K562 (cell line): ENCODE measurements at regions not wholly inside any gene's neighbourhood (a gene's known extent, or its start where the extent isn't known, plus 50 kb on each side); places are given as distances from the start of the nearest gene placed in this dataset.

Source experiments
- ATAC-seq: fragments of 200-7000 bp; cut with Tn5 transposase; 3 replicates; pipeline ENCODE4 v1.9.1; 2020; ENCODE audit warnings: moderate library complexity
- BruUV-seq: library from RNA; stranded (reverse); fragments of 400-500 nt; replicated peaks from 2 replicates; lab custom pipeline; 2021; lab: Mats Ljungman, UMichigan
- CTCF ChIA-PET: fragments of 300-600 bp; formaldehyde crosslinking; extraction: SDS; loops from one replicate; lab custom pipeline; 2021; ENCODE audit warnings: low intra/inter-chr PET ratio; lab: Yijun Ruan, JAX
- POLR2A ChIA-PET: fragments of 300-600, 350-650 bp; sonication (Branson Sonifier 250); formaldehyde crosslinking; extraction: SDS; loops from one replicate; lab custom pipeline; 2021; ENCODE audit warnings: antibody characterized with exemption, inconsistent platforms; lab: Yijun Ruan, JAX
- DNase-seq, 4 experiments: peaks; one replicate each; pipeline versions ENCODE4 v3.0.0 to v3.0.0-alpha.2; 2011 to 2018; ENCODE audit warnings: low spot score in 3 of 4, mixed read lengths in 3 of 4; ENCODE audit errors: extremely low read depth in 1 of 4
- FAIRE-seq: peaks from 2 replicates; lab custom pipeline; 2011; peaks lifted over from hg19 to GRCh38; lab: Jason Lieb, UNC
- H2AFZ ChIP-seq: 2 replicates; pipeline ENCODE4 v1.6.0; 2011; ENCODE audit warnings: low read depth, low read length, control low read depth, inconsistent platforms
- H3K27ac ChIP-seq: fragments of 200-600 bp; 3 replicates; pipeline ENCODE4 v1.8.0; 2011; ENCODE audit warnings: low read depth, mild to moderate bottlenecking, control low read depth, inconsistent platforms, low read length, moderate library complexity, mixed read lengths; ENCODE audit errors: extremely low read depth
- H3K27me3 ChIP-seq, 2 experiments: fragments of 300-600 bp in 1 of 2; 2 replicates in 1 of 2; 3 replicates in 1 of 2; pipeline versions ENCODE4 v1.6.0 to v1.8.0; 2011; ENCODE audit warnings: inconsistent platforms in 2 of 2, low read length in 2 of 2, mild to moderate bottlenecking in 1 of 2, mixed read lengths in 1 of 2, moderate library complexity in 1 of 2; ENCODE audit not compliant: control insufficient read depth in 2 of 2, insufficient read depth in 2 of 2
- H3K36me3 ChIP-seq: fragments of 300-600 bp; 3 replicates; pipeline ENCODE4 v1.8.0; 2011; ENCODE audit warnings: mild to moderate bottlenecking, low read length, inconsistent platforms; ENCODE audit not compliant: control insufficient read depth, insufficient read depth
- H3K4me1 ChIP-seq, 2 experiments: fragments of 200-600 bp in 1 of 2; replicated peaks in 1 of 2; 2 replicates in 1 of 2; 3 replicates in 1 of 2; pipeline versions ENCODE4 v1.5.1 to v1.8.0; 2011; ENCODE audit warnings: inconsistent platforms in 2 of 2, low read length in 2 of 2, mild to moderate bottlenecking in 1 of 2, mixed read lengths in 1 of 2, moderate library complexity in 1 of 2; ENCODE audit not compliant: control insufficient read depth in 2 of 2, insufficient read depth in 2 of 2
- H3K4me2 ChIP-seq: 2 replicates; pipeline ENCODE4 v1.6.1; 2011; ENCODE audit warnings: low read length, control low read depth, inconsistent platforms, mixed read lengths; ENCODE audit not compliant: insufficient read depth
- H3K4me3 ChIP-seq: fragments of 200-600 bp; sonication (generic), shearing (Covaris generic); 2 replicates; pipeline ENCODE4 v1.5.1; 2016; ENCODE audit warnings: control low read depth, inconsistent platforms
- H3K79me2 ChIP-seq: fragments of 200-600 bp; 3 replicates; pipeline ENCODE4 v1.8.0; 2011; ENCODE audit warnings: low read length, inconsistent platforms; ENCODE audit not compliant: control insufficient read depth, insufficient read depth
- H3K9ac ChIP-seq, 2 experiments: 2 replicates each; pipeline versions ENCODE4 v1.6.0 to v1.6.1; 2011; ENCODE audit warnings: low read depth in 2 of 2, low read length in 2 of 2, control low read depth in 1 of 2, inconsistent platforms in 1 of 2, mild to moderate bottlenecking in 1 of 2, mixed read lengths in 1 of 2; ENCODE audit not compliant: insufficient read depth in 1 of 2
- H3K9me1 ChIP-seq: one replicate; pipeline ENCODE4 v1.6.0; 2011; ENCODE audit warnings: inconsistent platforms, mild to moderate bottlenecking, low read length, moderate library complexity; ENCODE audit not compliant: control insufficient read depth, insufficient read depth
- H3K9me3 ChIP-seq: replicated peaks from 2 replicates; pipeline ENCODE4 v1.5.1; 2011; ENCODE audit warnings: low read depth, low read length, inconsistent platforms; ENCODE audit not compliant: control insufficient read depth, insufficient read depth
- H4K20me1 ChIP-seq: replicated peaks from 2 replicates; pipeline ENCODE4 v1.6.1; 2011; ENCODE audit warnings: low read length, inconsistent platforms, mixed read lengths; ENCODE audit not compliant: control insufficient read depth, insufficient read depth
- EWSR1 ChIP-seq: fragments of 450-650 bp; IDR thresholded peaks from 2 replicates; pipeline ENCODE4 v1.6.1; 2018; ENCODE audit warnings: borderline replicate concordance, mild to moderate bottlenecking, low read depth, moderate library complexity; ENCODE audit not compliant: partially characterized antibody
- GABPB2 ChIP-seq: fragments of 250-450 bp; sonication (Bioruptor Pico); conservative IDR thresholded peaks from 2 replicates; pipeline ENCODE4 v1.5.1; 2021; ENCODE audit warnings: mild to moderate bottlenecking
- NFIX ChIP-seq: fragments of 250-450 bp; sonication (Bioruptor Pico); IDR thresholded peaks from 2 replicates; pipeline ENCODE4 v1.4.0; 2020; ENCODE audit warnings: low read depth, mild to moderate bottlenecking, moderate library complexity
- PATZ1 ChIP-seq: fragments of 250-450 bp; sonication (Bioruptor Pico); IDR thresholded peaks from 2 replicates; pipeline ENCODE4 v1.5.0; 2020; ENCODE audit warnings: mild to moderate bottlenecking, borderline replicate concordance
- SAP30 ChIP-seq: fragments of 200-600 bp; sonication (generic); IDR thresholded peaks from 2 replicates; pipeline ENCODE4 v1.6.1; 2012; ENCODE audit warnings: borderline replicate concordance, low read depth, mild to moderate bottlenecking, moderate library complexity, low read length, control low read depth, inconsistent platforms; ENCODE audit not compliant: insufficient read depth, poor library complexity, severe bottlenecking
- SETDB1 ChIP-seq: IDR thresholded peaks from one replicate; pipeline ENCODE4 v1.6.1; 2012; ENCODE audit warnings: low read length, control low read depth, inconsistent platforms
- ZEB2 ChIP-seq: fragments of 450-650 bp; IDR thresholded peaks from 2 replicates; pipeline ENCODE4 v1.6.1; 2016
- ZNF121 ChIP-seq: sonication (generic); formaldehyde crosslinking; conservative IDR thresholded peaks from 2 replicates; pipeline ENCODE4 v1.8.0; 2022; ENCODE audit warnings: missing genetic modification reagents
- ZNF143 ChIP-seq: sonication (generic); formaldehyde crosslinking; IDR thresholded peaks from 2 replicates; pipeline ENCODE4 v1.9.0; 2022; ENCODE audit warnings: mild to moderate bottlenecking, missing genetic modification reagents
- ZNF639 ChIP-seq, 2 experiments: fragments of 200-800 bp in 1 of 2; sonication (Bioruptor generic) in 1 of 2; sonication (generic) in 1 of 2; formaldehyde crosslinking in 1 of 2; IDR thresholded peaks in 1 of 2; conservative IDR thresholded peaks in 1 of 2; 2 replicates each; pipeline versions ENCODE4 v1.5.0 to v1.6.1; 2016 to 2020; ENCODE audit warnings: missing compliant biosample characterization in 1 of 2, missing genetic modification characterization in 1 of 2, missing genetic modification reagents in 1 of 2
- WGBS: fragments of 100-300 bp; shearing (Covaris generic); methylation state at CpG from one replicate; pipeline ENCODE4 v1.1.6; 2016; ENCODE audit warnings: low coverage, mixed read lengths; ENCODE audit not compliant: insufficient coverage; ENCODE audit errors: missing lambda C conversion rate; 5-methylcytosine and 5-hydroxymethylcytosine counted together
- in situ Hi-C: fragments of 300-500 bp; cut with MboI; formaldehyde crosslinking; loops from 4 replicates; pipeline ENCODE4 v1.15.0; 2018; ENCODE audit warnings: inconsistent platforms, mixed read lengths
- intact Hi-C: fragments of 100-400 bp; cut with micrococcal nuclease; formaldehyde crosslinking; loops from 2 replicates; pipeline ENCODE4 v1.14.2; 2022
- TF ChIP-seq, protein P1 (sequence below): fragments of 150-350 bp; IDR thresholded peaks from 2 replicates; pipeline ENCODE4 v1.6.1; 2014; ENCODE audit warnings: low read depth, mild to moderate bottlenecking, low read length, borderline replicate concordance
- TF ChIP-seq, protein P2 (sequence below): sonication (generic); formaldehyde crosslinking; IDR thresholded peaks from 2 replicates; pipeline ENCODE4 v1.8.1; 2023; ENCODE audit warnings: mild to moderate bottlenecking, missing genetic modification reagents

DNA sequence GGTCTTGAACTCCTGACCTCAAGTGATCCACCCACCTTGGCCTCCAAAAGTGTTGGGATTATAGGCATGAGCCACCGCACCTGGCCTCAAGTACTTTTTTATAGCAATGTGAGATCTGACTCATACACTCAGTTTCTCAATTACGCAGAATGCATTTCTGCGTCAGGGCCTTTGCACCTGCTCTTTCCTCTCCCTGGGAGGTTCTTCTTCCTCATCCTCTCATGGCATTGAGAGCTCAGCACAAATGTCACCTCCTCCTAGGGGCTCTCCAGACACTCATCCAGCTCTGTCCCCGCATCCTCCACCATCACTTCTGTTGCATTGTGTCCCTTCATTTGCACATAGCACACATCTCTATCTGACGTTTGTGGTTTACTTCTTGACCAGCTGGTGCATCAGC is 418.8 kb downstream of the PTPRU start:
- CTCF ChIA-PET = no interaction called here
- no peak overlapping the region for H3K9ac ChIP-seq
- BruUV-seq = no TSS peak
- ATAC-seq (no peak), DNase-seq (no peak), FAIRE-seq (no peak)
- no peak overlapping the region for H3K4me3 ChIP-seq
- WGBS = 8% methylated on average over 5 of the region's 5 CpGs
- intact Hi-C loops = no loop called here
- H3K4me1 ChIP-seq = no peaks in the 10 kb centered on the region
- H3K9me1 ChIP-seq = peaks cover 3% of the 10 kb centered on the region
- no peaks in the 10 kb centered on the region for H3K27me3 ChIP-seq
- no peak overlapping the region for H3K4me2 ChIP-seq
- POLR2A ChIA-PET = no interaction called here
- no peaks in the 10 kb centered on the region for H3K36me3 ChIP-seq
- H3K27ac ChIP-seq = no peak overlapping the region
- H3K9me3 ChIP-seq = no peaks in the 10 kb centered on the region
- no peak overlapping the region for H2AFZ ChIP-seq
- no peaks in the 10 kb centered on the region for H3K79me2 ChIP-seq
- in situ Hi-C loops = no loop called here
- H4K20me1 ChIP-seq = 0 out of 2 replicates have a peak, but pooled peaks cover 7% of the 10 kb centered on the region
- TF ChIP-seq ZNF639 (CRISPR knock-in tag; conservative IDR thresholded peaks at IDR 0.05 in 1 of 2, IDR thresholded peaks at IDR 0.05 in 1 of 2) (no peak), EWSR1 (no peak), ZEB2 (no peak), GABPB2 (no peak), PATZ1 (CRISPR knock-in tag) (no peak), NFIX (no peak), ZNF143 (no peak), ZNF121 (CRISPR knock-in tag) (no peak), SAP30 (no peak), SETDB1 (no peak)
- TF ChIP-seq, protein P1, sequence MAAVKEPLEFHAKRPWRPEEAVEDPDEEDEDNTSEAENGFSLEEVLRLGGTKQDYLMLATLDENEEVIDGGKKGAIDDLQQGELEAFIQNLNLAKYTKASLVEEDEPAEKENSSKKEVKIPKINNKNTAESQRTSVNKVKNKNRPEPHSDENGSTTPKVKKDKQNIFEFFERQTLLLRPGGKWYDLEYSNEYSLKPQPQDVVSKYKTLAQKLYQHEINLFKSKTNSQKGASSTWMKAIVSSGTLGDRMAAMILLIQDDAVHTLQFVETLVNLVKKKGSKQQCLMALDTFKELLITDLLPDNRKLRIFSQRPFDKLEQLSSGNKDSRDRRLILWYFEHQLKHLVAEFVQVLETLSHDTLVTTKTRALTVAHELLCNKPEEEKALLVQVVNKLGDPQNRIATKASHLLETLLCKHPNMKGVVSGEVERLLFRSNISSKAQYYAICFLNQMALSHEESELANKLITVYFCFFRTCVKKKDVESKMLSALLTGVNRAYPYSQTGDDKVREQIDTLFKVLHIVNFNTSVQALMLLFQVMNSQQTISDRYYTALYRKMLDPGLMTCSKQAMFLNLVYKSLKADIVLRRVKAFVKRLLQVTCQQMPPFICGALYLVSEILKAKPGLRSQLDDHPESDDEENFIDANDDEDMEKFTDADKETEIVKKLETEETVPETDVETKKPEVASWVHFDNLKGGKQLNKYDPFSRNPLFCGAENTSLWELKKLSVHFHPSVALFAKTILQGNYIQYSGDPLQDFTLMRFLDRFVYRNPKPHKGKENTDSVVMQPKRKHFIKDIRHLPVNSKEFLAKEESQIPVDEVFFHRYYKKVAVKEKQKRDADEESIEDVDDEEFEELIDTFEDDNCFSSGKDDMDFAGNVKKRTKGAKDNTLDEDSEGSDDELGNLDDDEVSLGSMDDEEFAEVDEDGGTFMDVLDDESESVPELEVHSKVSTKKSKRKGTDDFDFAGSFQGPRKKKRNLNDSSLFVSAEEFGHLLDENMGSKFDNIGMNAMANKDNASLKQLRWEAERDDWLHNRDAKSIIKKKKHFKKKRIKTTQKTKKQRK = no peak
- TF ChIP-seq, protein P2, sequence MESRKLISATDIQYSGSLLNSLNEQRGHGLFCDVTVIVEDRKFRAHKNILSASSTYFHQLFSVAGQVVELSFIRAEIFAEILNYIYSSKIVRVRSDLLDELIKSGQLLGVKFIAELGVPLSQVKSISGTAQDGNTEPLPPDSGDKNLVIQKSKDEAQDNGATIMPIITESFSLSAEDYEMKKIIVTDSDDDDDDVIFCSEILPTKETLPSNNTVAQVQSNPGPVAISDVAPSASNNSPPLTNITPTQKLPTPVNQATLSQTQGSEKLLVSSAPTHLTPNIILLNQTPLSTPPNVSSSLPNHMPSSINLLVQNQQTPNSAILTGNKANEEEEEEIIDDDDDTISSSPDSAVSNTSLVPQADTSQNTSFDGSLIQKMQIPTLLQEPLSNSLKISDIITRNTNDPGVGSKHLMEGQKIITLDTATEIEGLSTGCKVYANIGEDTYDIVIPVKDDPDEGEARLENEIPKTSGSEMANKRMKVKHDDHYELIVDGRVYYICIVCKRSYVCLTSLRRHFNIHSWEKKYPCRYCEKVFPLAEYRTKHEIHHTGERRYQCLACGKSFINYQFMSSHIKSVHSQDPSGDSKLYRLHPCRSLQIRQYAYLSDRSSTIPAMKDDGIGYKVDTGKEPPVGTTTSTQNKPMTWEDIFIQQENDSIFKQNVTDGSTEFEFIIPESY (CRISPR knock-in tag) = no peak
